Stimulated activated CD4-positive, alpha-beta T cell treated with anti-CD3 and anti-CD28 coated beads, Interleukin-4, amount 100 ng/mL, for 1 hour (primary cell): ENCODE measurements at regions not wholly inside any gene's neighbourhood (a gene's known extent, or its start where the extent isn't known, plus 50 kb on each side); places are given as distances from the start of the nearest gene placed in this dataset.

ENCODE experiments used
- DNase-seq: peaks from one replicate; pipeline ENCODE4 v3.0.0-alpha.2; 2020

DNA sequence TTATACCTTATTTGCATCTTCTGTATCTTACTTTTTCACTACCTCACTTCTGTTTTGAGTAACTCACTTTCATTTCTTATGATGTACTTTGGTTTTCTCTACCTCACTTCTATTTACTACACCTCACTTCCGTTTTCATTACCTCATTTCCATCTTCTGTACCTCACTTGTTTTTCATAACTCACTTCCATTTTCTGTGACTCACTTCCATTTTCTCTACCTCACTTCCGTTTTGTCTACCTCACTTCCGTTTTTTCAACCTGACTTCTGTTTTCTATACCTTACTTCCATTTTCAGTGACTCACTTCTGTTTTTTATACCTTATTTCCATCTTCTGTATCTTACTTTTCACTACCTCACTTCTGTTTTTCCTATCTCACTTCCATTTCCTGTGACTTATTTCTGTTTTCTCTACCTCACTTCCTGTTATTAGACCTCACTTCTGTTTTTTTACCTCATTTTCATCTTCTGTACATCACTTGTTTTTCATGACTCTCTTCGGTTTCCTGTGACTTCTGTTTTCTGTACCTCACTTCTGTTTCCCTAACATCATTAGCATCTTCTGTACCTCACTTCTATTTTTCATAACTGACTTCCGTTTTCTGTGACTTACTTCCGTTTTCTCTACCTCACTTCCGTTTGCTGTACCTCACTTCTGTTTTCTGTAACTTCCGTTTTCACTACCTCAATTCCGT is 493.1 kb upstream of the AKR1E2 start:
- DNase-seq: no peak

DNA sequence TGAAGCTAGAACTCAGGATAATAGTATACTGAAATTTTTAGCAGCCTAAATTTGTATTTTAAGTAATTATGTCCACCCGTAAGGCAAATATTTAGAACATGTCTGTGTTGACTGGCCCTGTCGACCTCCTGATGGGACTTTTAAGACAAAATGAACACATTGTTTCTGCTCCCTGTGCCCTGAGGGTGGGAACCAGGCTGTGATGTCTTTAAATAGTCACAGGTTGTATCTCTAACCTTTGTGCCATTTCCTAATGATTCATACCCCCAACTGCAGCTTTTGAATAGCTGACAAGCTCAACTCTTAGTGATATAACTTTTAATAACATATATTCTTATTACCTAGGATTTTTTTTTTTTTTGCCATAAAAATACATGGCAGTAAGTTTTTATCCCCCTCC is 494.9 kb upstream of the AKR1E2 start:
- no peak for DNase-seq

DNA sequence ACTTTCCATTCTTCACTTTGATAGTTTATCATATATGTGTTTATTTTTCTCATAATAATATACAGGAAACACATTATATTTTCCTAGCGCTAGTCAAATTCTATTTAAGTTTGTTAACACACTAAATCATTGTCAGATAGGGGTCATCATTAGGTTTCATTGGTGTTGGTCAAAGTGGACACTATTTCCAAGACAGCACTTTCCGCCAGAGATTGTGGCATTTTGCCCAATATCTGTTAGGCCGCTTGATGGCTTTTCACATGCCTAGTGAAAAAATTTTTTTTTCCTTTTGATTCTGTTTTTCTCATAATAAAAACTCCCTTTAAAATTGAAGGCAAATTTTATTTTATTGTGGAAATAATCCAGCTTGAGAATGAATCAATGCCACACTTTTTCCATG is 495.4 kb upstream of the AKR1E2 start:
- no peak for DNase-seq

DNA sequence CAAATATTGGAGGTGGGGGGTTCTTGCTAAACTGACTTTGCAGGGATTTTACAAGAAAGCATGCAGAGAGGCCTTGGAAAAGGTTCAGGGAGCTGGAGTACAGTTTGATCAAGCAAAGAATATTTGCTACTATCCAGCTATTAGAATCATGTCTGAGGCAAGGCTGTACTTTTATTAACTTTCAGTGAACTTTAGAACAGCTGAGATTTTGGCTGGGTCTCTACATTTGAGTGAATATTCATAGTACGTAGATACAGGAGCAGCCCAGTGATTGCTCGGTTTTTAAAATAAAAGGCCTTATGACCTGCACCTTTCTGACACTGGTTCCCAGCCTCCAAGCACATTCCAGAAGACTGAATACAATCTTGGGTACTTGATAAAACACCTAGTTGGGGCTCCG is 496.8 kb upstream of the AKR1E2 start:
- DNase-seq: no peak

DNA sequence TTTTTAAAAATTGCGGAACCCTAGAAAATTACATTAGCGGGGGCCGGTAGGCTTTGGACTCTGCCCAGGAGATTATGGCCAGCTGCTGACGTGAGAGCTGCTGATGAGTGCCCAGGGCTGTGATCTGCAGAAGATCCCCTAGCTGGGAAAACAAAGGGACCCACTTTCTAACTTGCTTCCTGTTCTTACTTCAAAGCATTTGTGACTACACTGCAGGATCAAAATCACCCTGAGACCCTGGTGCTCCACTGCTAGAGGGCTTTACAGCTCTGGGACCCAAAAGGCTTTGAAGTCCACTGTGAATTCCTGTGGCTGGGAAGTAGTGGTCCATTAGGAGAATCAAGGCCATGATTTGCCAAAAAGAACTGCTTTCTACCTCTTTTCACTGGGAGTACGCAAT is 499.4 kb upstream of the AKR1E2 start:
- DNase-seq: no peak

DNA sequence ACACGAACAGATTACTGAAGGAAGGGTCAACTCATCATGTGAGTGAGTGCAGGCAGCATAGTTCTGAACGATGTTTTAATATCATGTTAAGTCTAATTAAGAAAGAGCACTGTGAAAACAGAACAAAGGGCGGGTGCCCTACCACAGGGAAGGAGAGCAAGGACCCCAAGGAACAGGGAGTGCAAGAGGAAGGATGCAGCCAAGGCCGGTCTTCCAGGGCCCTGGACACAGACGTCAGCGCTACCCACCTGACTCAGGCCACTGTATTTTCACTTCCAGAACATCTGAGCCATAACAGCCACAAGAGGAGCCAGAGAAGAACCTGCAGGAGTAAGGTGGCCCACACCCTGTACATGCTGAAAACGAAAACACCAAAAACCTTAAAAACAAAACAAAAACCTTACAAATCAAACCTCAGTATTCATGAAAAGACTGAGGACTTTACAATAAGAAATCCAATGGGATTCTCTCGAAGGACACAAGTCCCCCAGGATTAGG is 506.1 kb upstream of the AKR1E2 start:
- DNase-seq: no peak

DNA sequence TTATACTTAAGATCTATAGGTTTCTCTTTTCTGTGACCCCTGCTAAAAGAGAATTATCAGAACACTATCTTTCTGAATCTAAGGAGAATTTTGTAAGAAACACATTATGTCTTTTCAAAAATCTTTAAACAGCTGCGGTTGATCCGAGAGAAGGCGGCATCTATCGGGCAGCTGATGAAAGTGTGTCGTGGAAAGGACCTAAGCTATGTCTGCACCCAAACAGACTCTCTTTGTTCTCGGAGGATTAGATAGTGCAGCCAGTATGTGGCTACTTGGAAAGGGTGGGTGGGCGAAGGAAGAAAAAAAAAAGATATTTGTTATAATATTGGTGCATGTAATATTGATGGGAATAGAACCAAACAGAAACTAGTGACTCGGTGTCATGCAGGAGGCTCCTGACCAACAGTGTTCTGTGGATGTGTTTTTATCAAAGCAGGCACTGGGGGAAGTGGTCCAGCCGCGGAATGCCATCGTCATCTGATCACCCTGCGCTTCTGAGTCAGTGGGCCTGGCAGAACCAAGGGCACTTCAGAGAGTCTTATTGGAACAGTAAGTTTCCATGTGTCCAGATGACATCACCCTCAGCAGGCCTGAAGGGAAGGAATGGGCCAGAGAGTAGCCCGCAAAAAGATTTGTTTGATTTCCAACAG is 509.7 kb upstream of the AKR1E2 start:
- DNase-seq: no peak

DNA sequence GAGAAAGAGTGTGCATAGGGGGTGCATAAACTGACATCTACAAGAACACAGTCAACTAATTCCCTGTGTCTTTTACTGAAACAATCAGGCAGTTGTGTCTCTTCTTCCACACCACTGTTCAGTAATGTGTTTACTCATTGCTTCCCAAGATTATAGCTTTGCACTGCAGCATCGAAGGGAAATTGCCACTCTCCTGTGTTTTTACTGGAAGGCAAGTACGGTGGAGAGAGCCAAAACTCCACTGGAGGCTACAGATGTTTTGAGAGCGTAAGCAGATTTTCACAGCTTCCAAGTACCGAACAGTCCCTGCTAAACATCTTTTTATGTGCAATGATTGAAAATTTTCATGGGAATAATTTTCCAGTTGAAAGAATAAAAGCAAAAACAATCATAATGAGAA is 510.5 kb upstream of the AKR1E2 start:
- DNase-seq: no peak

DNA sequence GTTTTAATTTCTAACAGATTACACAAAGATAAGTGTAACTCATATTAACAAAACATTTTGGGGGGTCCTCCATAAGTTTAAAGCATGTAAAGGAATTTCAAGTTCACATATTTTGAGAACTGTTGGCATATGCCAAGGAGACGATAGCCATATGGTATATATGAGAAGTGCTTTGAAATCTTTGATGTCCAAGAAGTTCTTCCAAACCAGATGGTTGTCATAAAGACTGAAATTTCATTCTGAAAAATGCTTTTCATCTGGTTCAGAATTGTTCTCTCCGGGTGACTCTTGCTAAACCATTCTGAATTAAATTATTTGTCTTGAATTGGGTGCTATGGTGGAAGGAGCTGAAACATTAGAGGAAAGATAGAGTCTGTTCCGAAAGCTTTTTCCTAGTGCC is 513.0 kb upstream of the AKR1E2 start:
- no peak for DNase-seq

DNA sequence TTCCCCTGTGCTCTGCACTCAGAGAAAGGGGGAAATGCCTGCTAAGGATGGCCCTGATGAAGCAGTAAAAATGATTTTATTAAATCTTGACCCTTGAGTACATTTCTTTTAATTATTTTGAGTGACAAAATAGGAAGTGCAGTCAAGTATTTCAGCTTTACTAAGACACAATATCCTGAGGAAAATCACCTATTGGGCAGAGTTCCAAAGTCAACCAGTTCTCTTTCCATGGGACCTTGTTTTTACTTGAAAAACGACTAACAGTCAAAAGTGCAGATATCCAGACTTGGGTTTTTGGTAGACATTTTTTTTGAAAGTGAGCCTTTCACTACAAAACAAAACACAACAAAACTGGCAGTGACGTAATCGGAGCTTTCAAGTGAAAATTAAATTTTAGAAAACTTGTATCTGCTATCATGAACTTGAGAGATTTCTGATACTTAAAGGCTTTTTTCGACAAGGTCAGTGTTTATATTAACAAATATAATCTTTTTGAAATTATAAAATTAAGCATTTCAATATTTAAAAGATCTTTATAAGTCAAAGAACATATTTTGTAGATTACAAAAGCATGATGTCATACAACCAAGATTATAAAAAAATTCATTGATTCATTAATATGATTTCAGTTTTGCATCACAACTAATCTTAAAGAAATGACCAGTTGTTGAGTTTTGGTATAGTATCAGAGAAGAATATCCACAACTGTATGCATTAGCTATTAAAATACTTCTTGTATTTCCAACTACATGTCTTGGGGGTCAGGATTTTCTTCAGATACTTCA is 513.8 kb upstream of the AKR1E2 start:
- no peak for DNase-seq

DNA sequence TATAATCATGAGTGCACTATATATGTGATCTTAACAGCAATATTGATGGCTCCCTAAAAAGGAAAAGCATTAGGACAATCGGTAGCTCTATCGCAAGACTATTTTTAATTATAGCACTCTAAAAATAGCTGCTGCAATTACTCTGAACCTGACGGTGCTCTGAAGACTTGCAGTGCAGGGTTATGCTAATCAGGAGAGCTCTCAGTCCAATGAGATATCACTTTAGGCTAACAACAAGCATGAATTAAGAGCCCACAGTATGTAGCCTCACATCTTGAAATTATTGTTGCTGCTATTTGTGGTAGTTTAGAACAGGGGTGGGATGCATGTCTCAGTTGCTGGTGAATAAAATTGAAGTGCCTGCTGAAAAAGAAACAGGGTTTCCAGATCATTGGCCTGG is 515.8 kb upstream of the AKR1E2 start:
- DNase-seq: no peak

DNA sequence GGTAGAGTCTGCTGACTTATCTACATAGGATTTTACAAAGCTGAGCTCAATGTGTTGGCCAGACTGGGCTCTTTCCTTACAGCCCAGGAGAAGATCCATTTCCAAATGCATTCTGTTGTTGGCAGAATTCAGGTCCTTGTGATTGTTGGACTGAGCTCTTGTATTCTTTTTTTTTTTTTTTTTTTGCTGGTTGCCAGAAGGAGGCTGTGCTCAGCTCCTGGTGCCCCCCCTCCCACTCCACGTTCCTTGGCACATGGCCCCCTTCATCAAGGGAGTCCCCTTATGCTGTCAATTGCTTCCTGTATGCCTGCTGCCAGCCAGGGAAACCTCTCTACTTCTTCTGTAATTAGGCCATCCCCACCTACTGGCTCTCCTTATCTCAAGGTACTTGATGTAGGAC is 518.1 kb upstream of the AKR1E2 start:
- DNase-seq: no peak

DNA sequence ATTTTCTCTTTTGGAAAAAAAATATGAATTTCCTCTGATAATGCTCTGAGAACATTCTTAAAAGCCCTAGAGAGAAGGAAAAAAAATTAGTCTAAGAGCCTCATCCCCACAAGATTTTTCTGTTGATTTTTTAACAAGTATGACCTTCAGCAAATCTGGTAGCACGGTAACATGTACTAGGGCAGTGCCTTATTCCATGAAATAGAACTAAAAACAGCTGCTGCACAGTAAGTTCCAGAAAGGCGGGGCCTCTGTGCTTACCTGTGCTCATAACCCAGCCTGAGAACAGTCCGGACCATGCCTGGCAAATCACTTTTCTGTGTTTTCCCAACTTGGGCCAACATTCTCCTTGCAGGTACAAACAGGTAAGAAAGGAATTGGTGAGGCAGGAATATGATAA is 519.1 kb upstream of the AKR1E2 start:
- no peak for DNase-seq

DNA sequence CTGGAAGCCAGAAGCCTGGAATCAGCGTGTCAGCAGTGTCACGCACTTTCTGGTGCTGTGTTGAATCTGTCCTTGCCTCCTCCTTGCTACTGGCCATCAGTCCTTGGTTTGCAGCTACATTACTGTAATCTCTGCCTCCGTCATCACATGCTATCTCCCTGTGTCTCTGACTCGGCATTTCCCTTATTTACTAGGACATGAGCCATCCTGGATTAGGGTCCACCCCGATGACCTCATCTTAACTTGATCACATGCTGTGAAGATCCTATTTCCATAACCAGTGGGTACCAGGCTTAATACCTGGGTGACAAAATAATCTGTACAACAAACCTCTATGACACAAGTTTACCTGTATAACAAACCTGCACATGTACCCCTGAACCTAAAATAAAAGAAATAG is 518.0 kb upstream of the KLF6 start:
- no peak for DNase-seq

DNA sequence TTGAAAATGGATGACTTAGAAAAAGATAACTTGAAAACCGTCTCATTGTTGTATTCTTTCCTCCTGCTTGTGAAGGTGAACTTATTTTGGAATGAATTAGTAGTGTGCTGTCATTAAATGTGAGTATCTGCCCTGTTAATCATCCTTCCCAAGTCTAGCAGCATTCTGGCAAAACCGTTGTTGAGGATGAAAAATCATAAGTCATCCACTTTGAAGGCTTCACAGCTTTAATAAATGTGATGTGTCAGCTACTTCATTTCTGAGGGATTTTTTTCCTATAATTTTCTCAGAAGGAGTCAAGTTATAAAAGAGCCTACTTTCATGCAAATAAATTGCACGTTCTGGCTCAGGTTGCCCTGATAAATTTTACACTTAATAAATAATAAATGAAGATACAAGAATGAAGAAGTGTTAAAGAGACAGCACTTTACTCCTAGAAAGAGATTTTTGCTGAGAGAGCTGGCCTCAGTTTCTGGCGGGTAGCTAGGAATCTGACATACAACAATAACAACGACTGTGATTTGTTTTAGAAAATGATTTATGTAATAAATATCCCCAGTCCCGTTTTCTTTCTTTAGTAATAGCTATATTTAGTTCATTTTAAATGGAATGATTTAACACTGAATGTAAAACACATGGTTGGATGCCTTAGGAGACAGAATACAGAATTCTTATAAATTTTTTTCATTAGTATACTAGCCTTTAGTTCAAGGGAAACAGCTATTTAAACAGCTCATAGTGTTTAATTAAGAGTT is 516.5 kb upstream of the KLF6 start:
- no peak for DNase-seq

DNA sequence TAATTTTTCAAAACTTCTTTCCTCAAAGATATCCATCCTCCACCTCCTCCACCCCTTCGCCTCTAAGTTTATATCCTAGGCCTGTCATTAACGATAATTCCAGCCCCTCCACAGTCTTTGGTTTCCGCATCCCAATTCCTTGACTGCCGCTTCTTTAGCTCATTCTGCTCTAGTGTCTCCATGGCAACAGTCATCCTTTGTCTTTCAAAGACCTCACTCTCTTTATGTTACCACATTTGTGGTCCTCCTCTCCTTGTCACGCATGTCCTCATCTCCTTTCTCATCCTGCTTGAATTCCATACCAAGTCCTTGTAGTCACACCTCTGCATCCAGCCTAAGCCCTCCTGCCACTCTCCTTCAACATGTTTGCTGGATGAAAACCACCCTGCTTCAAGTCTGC is 511.2 kb upstream of the KLF6 start:
- no peak for DNase-seq

DNA sequence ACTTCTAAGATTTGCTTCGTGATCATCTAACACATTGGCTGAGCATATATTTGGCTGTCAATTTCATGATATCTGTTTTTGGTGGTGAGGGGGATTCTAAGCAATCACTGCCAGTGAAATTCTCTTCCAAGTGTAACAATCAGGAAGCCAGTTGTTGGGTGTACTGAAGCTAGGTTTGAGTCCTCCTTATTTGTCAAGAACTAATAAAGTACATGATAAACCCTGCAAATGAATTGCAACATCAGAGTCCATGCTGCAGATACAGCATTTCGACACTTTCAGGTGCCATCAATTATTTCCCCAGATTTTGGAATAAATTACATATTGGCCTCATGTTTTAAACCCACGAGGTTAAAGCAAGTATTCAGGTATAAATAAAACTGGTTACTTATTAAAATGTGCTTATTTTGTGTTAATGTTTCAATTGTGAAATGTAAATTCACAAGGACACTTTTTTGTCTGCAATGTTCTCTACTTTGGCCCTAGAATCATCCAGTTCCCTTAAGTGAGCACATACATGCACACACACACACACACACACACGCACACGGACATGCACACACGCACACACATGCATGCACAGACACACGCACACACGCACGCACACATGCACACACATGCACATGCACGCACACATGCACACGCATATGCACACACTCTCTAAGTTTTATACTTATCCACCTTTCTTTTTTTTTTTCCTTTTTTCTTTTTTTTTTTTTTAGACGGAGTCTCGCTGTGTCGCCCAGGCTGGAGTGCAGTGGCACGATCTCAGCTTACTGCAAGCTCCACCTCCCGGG is 510.2 kb upstream of the KLF6 start:
- DNase-seq: no peak

DNA sequence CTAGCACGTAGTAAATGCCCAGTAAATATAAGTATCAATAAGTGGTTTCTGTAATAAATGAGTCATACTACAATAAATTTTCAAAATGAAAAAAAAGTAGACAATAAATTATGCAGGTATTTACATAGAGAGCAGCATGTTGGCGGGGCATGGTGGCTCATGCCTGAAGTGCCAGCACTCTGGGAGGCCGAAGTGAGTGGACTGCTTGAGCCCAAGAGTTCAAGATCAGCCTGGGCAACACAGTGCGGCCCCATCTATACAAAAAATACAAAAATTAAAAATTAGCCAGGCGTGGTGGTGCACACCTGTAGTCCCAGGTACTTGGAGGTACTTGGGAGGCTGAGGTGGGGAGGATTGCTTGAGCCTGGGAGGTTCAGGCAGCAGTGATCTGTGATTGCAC is 509.3 kb upstream of the KLF6 start:
- DNase-seq: no peak

DNA sequence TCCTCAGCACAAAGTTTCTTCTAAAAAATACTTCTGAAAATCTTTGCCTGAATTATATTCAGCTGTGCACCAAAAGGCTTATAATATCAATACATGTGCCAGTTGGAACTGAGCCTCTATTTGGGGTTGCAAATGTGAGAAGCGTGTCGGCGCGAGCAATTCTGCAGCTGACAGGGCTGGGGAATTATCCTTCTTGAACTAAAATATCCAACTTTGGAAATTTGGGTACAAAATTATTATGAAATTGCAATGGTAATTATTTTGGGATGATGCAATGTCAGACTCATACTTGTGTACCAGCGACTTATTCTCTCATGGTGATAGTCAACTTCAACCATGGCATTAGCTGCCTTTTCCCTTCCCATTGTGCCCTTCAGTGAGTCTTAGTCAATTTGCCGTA is 507.0 kb upstream of the KLF6 start:
- no peak for DNase-seq

DNA sequence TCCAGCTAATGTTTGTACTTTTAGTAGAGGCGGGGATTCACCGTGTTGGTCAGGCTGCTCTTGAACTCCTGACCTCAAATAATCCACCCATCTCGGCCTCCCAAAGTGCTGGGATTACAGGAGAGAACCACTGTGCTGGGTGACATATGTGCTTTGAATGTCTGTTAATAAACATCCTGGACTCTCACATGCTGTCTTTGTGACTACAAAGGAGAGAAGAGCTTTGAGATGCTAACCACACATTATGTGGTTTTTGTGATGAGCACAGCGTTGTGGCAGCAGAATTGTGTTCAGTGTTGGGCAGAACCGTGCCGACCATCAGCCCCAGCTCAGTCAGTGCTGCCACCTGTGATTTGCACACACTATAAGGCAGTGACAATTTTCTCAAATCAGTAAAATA is 500.1 kb upstream of the KLF6 start:
- no peak for DNase-seq

DNA sequence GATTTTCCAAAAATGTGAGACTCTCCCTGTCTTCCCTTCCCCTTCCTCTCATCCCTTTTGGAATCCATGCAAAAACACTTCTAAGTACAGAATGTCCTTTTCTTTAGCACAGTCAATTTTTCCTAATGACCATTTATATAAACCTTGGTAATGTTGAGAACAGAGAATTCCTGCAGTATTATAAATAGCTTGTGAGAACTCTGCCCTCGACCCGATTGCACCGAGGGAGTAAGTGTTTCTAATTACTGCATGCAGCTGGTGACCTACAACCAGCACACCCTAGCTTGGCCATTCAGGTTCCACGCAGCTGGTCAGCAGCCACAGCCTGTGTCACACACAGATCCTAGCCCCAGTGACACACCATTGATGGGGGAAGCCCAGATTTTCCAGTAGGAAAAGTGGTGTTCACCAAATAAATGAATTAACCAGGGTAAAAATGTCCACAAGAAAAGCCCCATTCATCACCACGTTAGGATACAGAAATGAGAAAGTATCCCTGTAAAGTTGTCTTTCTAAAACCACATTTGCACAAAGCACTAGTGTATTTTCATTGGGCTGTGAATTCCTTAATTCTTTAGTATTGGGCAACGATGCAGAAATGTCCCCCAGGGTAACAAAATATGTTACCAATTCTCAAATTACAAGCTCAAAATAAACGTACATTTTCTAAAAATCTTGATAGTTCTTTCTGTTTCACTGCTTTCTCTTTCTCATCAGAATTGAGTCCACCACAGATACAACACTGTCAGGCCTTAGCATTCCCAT is 499.0 kb upstream of the KLF6 start:
- no peak for DNase-seq

DNA sequence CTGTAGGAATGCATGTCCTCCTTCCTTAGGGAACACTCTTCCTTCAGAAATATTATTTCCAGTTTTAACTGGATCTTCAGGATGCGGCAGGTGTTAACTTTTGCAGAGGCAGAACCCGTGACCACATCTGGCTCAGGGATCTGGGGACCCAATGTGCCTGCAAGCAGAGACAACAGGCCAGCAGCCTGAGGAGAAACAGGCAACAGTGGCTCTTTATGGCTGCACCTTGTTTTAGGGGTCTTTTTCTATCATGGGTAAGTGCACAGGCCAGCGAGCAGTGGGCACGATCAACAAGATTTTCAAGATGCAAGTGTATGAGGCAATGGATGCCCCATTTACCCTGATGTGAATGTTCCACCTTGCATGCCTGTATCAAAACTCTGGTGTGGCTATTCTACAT is 497.5 kb upstream of the KLF6 start:
- no peak for DNase-seq
